HCT116 (cell line): ENCODE measurements at regions not wholly inside any gene's neighbourhood (a gene's known extent, or its start where the extent isn't known, plus 50 kb on each side); places are given as distances from the start of the nearest gene placed in this dataset.

ENCODE experiments used
- CEBPB ChIP-seq: IDR thresholded peaks from 2 replicates; pipeline ENCODE4 v1.6.1; 2012; ENCODE audit warnings: low read depth
- EGR1 ChIP-seq: IDR thresholded peaks from 2 replicates; pipeline ENCODE4 v1.6.1; 2012; ENCODE audit warnings: low read depth
- EZH2 ChIP-seq: fragments of 200-600 bp; sonication (generic); IDR thresholded peaks from 2 replicates; pipeline ENCODE4 v1.6.1; 2017; ENCODE audit warnings: antibody characterized with exemption, mixed run types
- EZH2phosphoT487 ChIP-seq: fragments of 200-600 bp; IDR thresholded peaks from 2 replicates; pipeline ENCODE4 v1.6.1; 2018; ENCODE audit warnings: antibody characterized with exemption, borderline replicate concordance
- FOSL1 ChIP-seq: IDR thresholded peaks from 2 replicates; pipeline ENCODE4 v1.6.1; 2012; ENCODE audit warnings: low read depth
- JUND ChIP-seq: IDR thresholded peaks from 2 replicates; pipeline ENCODE4 v1.6.1; 2012
- POLR2A ChIP-seq: IDR thresholded peaks from 2 replicates; pipeline ENCODE4 v1.7.0; 2011; ENCODE audit warnings: borderline replicate concordance; ENCODE audit not compliant: insufficient read depth, insufficient read length; ENCODE audit errors: extremely low read depth
- POLR2AphosphoS5 ChIP-seq: IDR thresholded peaks from 2 replicates; pipeline ENCODE4 v1.6.1; 2011; ENCODE audit warnings: mild to moderate bottlenecking, low read depth, low read length, moderate library complexity
- SIN3A ChIP-seq: IDR thresholded peaks from 2 replicates; pipeline ENCODE4 v1.6.1; 2012; ENCODE audit warnings: low read depth
- YY1 ChIP-seq: IDR thresholded peaks from 2 replicates; pipeline ENCODE4 v1.6.1; 2011; ENCODE audit warnings: low read length, low read depth, moderate library complexity, mild to moderate bottlenecking; ENCODE audit not compliant: insufficient replicate concordance; ENCODE audit errors: extremely low read depth
- ZBTB33 ChIP-seq: IDR thresholded peaks from 2 replicates; pipeline ENCODE4 v1.6.1; 2011; ENCODE audit warnings: mild to moderate bottlenecking, low read length, moderate library complexity; ENCODE audit not compliant: insufficient replicate concordance; ENCODE audit errors: extremely low read depth
- ZNF274 ChIP-seq: fragments of 200-500 bp; sonication (Bioruptor generic); IDR thresholded peaks from 2 replicates; pipeline ENCODE4 v1.6.1; 2014; ENCODE audit warnings: mild to moderate bottlenecking, low read depth, low read length, inconsistent platforms
- TF ChIP-seq, protein P1 (sequence below), 3 experiments: fragments of 200-600 bp in 1 of 3; sonication (generic) in 1 of 3; IDR thresholded peaks in 2 of 3; conservative IDR thresholded peaks in 1 of 3; 2 replicates each; pipeline ENCODE4 v1.5.1; 2012 to 2017; ENCODE audit warnings: low read depth in 2 of 3, low read length in 2 of 3, antibody characterized with exemption in 1 of 3, borderline replicate concordance in 1 of 3, control low read depth in 1 of 3, mild to moderate bottlenecking in 1 of 3, mixed read lengths in 1 of 3, mixed run types in 1 of 3, moderate library complexity in 1 of 3; ENCODE audit not compliant: insufficient read depth in 1 of 3

DNA sequence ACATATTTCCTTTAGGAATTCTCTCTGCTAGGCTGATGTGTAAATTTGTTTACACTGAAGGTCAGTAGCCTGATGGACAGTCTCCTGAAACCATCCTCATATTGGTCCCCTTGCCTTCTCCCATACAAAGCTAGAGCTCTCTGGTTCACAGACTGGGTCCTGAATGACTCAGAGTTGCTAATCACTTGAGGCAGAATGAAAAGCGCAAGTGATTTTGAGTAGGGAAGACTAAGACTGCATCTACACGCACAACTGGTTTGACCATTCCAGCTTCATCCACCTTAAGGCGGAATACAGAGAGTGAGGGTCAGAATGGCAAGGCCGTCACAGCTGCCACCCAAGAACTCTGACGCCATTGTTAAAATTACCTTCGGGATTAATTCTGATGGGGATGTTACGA is 70.2 kb upstream of the KIF26B start:
- TF ChIP-seq POLR2AphosphoS5, result no peak
- no peak for TF ChIP-seq POLR2A
- TF ChIP-seq, protein P1, sequence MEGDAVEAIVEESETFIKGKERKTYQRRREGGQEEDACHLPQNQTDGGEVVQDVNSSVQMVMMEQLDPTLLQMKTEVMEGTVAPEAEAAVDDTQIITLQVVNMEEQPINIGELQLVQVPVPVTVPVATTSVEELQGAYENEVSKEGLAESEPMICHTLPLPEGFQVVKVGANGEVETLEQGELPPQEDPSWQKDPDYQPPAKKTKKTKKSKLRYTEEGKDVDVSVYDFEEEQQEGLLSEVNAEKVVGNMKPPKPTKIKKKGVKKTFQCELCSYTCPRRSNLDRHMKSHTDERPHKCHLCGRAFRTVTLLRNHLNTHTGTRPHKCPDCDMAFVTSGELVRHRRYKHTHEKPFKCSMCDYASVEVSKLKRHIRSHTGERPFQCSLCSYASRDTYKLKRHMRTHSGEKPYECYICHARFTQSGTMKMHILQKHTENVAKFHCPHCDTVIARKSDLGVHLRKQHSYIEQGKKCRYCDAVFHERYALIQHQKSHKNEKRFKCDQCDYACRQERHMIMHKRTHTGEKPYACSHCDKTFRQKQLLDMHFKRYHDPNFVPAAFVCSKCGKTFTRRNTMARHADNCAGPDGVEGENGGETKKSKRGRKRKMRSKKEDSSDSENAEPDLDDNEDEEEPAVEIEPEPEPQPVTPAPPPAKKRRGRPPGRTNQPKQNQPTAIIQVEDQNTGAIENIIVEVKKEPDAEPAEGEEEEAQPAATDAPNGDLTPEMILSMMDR (IDR thresholded peaks at IDR 0.05 in 2 of 3, conservative IDR thresholded peaks at IDR 0.05 in 1 of 3; ENCODE audit: borderline replicate concordance in 1 of 3, insufficient read depth in 1 of 3, low read depth in 2 of 3, low read length in 2 of 3), result no peak
- no peak for TF ChIP-seq CEBPB
- TF ChIP-seq JUND, result no peak
- no peak for TF ChIP-seq ZBTB33
- no peak for TF ChIP-seq YY1
- no peak for TF ChIP-seq EZH2
- TF ChIP-seq EGR1, result no peak
- TF ChIP-seq ZNF274, result no peak
- TF ChIP-seq SIN3A, result no peak
- no peak for TF ChIP-seq FOSL1
- no peak for TF ChIP-seq EZH2phosphoT487
